DOHH2 (cell line): ENCODE measurements at regions not wholly inside any gene's neighbourhood (a gene's known extent, or its start where the extent isn't known, plus 50 kb on each side); places are given as distances from the start of the nearest gene placed in this dataset.

Experiments used
- EZH2phosphoT487 ChIP-seq: fragments of 200-600 bp; sonication (generic); IDR thresholded peaks from 2 replicates; pipeline ENCODE4 v1.6.1; 2017; ENCODE audit warnings: borderline replicate concordance, mild to moderate bottlenecking, antibody characterized with exemption, low read length, moderate library complexity, mixed read lengths
- TF ChIP-seq, protein P1 (sequence below): fragments of 200-600 bp; sonication (generic); IDR thresholded peaks from one replicate; pipeline ENCODE4 v1.5.1; 2014; ENCODE audit warnings: antibody characterized with exemption, mild to moderate bottlenecking, low read depth, low read length; ENCODE audit not compliant: poor library complexity, severe bottlenecking

GRCh38 chr2:103462712-103463111 lies 700.9 kb downstream of the TMEM182 start:
- TF ChIP-seq EZH2phosphoT487, result no peak
- TF ChIP-seq, protein P1, sequence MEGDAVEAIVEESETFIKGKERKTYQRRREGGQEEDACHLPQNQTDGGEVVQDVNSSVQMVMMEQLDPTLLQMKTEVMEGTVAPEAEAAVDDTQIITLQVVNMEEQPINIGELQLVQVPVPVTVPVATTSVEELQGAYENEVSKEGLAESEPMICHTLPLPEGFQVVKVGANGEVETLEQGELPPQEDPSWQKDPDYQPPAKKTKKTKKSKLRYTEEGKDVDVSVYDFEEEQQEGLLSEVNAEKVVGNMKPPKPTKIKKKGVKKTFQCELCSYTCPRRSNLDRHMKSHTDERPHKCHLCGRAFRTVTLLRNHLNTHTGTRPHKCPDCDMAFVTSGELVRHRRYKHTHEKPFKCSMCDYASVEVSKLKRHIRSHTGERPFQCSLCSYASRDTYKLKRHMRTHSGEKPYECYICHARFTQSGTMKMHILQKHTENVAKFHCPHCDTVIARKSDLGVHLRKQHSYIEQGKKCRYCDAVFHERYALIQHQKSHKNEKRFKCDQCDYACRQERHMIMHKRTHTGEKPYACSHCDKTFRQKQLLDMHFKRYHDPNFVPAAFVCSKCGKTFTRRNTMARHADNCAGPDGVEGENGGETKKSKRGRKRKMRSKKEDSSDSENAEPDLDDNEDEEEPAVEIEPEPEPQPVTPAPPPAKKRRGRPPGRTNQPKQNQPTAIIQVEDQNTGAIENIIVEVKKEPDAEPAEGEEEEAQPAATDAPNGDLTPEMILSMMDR, result no peak
